ENCODE measurements at regions not wholly inside any gene's neighbourhood (a gene's known extent, or its start where the extent isn't known, plus 50 kb on each side); places are given as distances from the start of the nearest gene placed in this dataset.
A peak's percentile ranks its signal among the peaks of the same experiment; 100 is the strongest.

DNA sequence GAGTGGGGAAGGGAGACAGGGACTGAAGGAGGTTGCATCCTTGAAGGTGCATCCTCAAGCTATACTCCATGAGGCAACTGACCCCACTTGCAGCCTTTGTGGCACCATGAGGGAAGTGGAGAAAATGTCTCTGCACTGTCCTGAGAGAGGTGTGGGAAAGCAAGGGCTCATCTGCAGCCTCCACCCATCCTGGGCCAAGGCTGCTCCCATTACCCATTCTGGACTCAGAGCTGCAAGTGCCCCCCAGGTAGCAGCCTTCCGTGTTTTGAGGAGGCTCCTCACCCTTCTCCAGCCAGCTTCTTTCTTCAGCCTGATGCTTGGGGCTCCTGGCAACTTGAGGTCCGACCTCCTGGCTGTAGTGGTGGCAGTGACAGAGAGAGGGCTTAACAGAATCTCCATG lies 294.6 kb downstream of the CDH26 start:
- DNase-seq: no peak

DNA sequence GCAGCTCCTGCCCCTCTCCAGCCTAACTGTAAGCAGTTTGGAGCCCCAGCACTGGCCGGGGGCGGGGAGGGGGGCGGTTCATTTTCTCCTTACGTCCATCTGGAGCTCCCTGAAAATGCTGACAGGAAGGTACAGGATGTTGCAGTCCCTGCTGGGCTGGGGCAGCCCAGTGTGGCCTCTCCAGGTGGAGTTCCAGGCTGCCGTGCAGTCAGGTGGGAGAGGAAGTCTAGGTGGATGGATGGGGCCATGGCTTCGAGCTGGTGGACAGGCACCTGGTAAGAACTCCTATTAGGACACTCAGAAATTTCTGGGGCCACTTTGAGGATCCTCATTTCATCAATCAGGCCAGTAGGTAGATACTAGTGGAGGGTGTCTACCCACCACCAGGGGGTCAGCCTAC lies 295.2 kb downstream of the CDH26 start:
- DNase-seq: no peak

DNA sequence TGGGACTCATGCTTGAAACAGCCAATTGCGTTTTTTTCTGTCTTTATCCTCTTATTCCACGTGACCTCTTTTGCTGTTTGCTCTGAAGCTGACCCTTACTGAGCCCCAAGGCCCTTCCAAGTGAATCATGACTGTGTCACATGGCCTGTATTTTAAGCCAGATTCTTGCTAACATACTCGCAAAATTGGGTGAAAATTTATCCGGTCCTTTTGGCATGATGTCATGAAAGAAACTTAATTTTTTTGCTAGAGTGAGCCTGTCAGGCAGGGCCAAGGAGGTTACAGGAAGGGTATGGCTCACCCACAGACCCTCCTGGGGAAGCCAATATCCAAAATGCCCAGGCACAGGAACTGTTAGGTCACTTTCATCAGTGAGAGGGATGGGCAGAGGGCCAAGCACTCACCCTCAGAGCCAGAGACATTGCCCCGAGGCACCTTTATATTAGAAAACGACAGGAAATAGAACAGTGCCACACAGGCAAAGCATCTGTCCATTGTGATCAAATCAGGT lies 296.7 kb downstream of the CDH26 start:
- DNase-seq: no peak

DNA sequence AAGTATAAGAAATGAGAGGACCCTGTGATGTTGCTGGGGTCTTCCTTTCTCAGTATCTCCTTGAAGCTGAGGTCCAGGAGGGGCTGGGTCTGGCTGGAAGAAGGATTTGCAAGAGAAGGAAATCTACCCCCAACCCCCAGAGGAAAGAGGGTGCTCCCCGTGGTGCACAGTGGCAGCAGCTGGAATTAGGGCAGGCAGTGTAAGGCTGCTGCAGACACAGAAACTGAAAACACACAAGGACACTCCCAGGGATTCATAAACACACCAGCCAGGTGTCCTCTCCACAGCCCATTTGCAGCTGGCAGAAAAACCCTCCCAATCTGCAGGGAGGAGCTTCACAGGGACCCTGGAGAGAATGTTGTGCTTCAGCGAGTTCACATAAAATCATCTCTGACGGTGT lies 297.2 kb downstream of the CDH26 start:
- DNase-seq: no peak

DNA sequence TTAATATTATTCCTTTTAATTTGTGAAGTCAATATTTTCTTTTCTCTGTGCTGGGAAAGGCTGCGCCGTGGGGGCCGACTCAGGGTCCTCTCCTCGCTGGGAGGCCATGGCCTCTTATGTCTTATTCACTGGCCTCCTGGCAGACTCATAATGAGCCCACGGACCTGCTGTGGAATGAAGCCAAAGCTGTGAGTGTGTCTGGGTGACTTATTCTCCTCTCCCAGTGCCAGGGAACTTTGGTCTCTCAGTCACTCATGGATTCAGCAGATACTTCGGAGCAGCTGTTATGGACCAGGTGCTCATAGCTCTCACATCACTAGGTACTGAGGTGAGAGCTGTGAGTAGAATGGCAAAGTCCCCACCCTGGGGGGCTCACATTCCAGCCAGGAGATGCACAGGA lies 297.6 kb downstream of the CDH26 start:
- no peak for DNase-seq

DNA sequence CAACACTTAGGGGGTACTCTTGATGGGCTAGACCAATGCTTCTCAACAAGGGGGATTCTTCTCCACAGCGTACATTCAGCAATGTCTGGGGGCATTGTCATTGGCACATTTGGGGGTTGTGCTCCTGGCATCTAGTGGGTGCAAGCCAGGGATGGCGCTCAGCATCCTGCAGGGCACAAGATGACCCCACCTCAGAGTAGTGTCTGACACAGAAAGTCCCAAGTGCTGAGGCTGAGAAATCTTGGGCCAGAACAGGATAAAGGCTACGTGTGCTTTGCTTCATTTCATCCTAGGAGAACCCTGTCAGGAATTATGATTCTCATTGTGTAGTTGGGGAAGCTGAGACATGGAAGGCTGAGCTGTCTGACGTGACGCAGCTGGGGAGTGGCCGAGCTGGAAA lies 298.6 kb downstream of the CDH26 start:
- no peak for DNase-seq

DNA sequence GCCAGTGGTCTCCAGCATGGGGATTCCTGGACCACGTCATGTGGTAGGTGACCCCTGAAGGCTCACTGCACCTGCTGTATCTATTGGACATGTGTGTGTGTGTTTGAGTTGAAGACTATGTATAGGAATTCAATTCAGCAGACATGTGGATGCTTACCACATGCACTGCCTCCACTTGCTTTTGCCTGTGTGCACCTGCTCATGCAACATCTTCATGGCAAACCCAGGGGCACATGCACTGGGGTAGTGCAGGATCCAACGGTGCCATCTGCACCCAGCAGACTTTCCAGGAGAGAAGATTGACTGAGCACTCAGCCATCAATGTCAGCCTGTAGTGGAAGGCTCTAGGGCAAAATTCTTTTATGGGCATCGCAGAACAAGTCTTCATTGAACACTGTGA lies 299.4 kb downstream of the CDH26 start:
- no peak for DNase-seq

DNA sequence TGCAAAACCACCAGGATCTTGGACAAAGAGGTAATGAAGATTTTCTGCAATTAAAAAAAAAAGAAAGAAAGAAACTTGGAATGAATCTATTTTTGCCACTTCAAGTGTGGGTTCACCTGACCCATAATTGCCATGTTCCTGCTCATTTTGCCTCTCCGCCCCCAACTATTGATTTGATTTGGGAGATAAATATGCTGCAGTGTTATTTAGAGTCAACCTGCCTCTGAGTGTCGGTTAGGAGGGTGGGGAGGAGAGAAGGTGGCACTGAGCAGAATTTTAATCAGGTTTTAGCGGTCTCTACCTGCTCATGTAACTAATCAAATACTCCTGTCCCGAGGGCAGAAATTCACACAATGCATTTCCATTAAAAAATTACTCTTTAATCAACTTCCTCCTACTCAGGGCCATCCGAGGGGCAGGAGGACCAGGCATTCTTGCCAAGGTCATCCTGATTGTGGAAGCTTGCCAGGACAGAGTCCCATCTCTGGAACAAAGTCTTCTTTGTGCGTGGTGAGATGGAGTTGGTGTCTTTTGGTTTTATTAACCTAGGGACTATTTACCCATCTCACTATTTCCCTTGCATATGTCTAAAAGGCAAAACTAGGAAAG lies 300.1 kb downstream of the CDH26 start:
- no peak for DNase-seq

DNA sequence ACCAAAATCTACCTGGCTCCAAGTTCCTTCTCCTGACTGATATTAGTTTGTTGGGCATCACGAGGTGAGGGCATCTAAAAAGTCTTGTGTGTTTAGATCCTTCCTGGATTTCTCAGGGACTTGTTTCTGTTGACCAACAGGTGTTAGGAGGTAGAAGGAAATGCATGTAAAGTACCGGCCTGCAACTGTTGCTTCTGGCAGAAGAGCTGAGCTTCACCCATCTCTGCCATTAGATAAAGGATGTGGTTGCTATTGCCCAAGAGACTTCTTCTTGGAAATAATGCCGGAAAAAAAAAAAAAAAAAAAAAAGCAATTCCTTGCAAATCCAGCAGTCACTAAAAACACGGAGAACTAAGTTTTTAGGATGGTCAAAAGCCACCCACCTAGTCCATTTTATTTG lies 303.1 kb downstream of the CDH26 start:
- no peak for DNase-seq

DNA sequence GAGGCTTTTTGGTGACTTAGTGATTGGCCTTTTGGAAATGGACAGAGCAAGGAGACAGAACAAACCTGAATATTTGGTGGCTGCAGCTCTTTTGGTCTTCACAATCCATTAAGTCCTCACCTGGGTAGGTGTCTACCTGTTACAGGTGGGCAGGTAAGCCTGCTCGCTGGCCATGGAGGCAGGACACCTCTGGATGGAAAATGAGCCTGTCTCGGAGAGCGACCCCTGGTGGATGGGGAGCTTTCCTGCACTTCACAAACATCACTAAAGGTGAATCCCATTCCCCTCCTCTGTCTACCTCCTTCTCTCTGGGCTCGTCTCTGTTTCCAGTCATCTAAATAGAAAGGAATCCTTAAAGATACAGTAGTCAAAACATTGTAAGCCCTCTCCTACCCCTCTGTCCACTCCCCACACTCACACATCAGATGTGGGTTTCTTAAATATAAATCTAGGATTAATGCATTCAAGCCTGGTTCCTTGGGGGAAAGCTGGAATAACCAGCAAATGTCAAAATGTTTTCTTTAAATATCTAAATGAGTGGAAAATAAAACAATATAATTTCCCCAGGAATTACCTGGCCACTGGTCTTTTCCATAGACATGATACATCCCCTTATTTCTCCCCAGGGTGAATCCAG lies 304.9 kb downstream of the CDH26 start:
- peak in 1 of 2 experiments; percentile 27 for DNase-seq

DNA sequence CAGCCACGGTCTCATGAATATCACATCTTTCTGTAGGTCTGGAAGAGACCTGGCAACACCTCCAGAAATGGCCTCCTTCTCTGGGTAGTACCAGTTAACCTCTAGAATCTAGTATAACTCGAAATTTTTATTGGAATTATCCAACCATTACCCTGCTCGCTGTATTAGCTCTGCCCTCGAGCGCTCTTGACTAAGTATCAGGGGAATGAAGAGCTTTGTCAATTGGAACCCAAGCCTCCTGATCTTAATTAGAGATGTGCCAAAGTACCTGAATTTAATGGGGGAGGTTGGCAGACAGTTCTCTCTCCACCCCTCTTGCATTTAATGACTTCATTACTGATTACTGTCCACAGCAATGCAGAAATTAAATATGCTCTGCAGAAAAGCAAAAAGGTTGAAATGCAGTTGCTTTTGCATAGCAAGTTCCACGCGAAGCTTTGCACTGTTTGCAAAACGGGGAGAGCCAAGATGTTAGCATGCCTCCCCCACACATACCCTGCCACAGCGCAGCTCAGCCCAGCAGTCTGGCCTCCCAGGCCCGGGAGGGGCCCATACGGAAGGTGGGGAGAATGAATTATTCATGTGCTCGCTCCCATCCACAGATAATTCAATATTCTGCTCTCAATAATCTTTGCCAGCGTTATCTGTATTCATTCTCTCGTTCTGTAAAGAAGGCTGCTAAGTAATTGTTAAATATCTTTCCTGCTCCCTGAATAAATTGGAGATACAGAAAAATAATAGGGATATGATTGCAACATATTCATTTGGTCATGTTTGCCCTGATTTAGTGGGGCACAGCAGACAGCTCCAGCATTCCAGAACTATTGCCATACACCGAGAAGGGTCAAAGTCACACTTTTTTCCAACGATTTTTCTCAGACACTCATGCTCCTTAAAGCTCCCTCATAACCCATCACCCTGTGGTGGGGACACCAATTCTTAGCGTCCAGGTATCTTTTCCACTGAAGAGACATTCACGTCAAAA lies 305.8 kb downstream of the CDH26 start:
- no peak for DNase-seq

DNA sequence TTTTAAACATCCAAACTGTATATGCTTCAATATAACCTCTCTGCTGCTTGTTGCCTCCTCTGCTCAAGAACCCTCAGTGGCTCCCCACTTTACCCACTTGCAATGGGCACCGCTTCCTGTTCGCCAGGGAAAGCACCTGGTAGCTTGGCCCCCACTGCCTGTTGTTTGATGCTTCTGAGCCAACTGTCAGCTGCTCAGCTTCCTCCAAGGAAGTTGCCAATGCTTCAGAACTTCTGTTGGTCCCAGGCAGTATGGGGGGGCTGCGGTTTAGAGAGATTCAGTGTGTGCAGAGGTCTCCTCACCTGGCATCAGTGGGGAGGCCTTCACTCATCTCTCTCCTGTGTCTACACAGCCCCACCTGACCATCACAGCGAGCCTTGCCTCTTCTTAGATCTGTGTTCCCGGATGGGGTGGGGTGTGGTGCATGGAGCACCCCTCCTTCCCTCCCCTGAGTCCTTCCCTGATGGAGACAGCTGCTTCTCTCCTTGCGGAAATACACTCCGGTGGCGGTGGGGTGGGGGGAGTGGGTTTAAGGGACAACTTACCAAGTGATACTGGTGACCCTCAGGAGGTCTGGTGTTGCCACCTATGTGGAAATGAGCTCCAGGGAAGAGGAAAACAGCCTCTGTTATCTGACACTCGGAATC lies 308.1 kb downstream of the CDH26 start:
- no peak for DNase-seq

DNA sequence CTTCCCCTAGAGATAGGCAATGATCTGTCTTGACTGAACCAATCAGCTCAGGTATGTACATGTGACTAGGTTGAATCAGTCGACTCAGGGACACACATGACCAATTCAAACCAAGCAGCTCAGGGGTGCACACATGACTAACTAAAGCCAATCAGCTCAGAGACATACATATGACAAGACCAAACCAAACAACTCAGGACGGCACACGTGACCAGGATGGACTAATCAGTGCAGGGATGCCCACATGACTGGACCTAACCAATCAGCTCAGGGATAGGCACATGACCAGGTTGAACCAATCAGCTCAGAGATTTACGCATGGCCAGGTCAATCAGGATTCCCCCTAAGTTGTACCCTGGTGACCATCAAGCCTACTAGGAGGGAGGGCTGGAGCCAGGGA lies 310.3 kb downstream of the CDH26 start:
- no peak for DNase-seq

DNA sequence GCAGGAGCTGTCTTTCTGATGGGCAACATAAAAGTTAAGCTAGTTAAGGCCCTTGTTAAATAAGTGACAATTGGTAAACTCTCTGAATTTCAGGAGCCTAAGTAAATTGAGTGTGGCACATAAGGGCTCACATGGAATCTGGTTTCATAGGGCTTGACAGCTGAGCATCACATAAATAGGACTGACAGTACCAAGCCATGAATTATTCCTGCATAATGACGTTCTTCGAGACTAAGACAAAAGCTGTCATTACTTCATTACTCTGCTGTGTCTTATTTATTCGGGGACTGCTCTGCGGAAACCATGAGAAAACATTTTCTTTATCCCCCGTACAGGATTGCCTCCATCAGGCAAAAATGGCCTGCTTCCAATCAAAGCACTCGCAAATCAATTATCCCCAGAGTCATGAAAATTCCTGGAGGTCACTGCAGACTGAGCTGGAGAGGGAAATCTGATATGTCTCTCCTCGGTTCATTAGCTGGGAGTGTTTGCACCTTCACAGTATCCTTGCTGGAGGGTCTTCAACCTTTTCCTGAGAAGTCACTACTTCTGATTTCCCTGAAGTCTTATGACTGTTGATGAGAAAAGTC lies 311.4 kb downstream of the CDH26 start:
- DNase-seq: no peak

DNA sequence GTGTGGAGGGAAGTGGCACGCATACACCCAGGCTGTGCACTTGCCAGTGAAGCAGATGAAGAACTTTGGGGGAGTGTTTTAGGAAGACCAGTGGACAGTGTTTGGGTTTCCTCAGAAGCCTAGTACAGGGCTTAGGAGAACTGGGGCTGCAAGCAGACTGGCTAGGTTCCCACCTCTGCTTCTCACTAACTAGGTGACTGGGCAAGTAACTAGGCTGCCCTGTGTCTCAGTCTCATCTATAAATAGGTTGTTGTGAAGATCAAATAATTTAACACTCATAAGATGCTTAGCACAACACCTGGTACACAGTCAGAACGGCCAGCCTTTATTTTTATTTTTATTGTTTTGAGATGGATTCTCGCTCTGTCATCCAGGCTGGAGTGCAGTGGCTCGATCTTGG lies 312.1 kb downstream of the CDH26 start:
- no peak for DNase-seq

DNA sequence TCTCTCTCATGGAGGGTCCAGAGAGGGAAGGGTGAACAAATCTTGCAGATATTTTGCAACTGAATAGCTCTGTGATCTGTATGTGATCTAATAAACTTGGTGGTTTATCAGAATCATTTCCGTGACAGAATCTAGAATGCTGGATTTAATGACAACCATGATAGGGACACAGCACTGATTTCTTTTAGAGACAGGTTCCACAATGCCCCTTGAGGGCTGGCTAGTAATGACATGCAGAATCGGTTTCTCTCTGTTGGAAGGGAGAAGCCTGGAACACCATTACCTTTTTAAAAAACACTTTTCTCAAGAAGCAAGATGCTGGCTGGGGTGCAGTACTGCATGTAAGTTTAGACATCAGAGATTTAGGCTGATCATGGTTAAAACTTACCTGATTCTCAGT lies 313.4 kb downstream of the CDH26 start:
- peak in 1 of 2 experiments; percentile 3 for DNase-seq

DNA sequence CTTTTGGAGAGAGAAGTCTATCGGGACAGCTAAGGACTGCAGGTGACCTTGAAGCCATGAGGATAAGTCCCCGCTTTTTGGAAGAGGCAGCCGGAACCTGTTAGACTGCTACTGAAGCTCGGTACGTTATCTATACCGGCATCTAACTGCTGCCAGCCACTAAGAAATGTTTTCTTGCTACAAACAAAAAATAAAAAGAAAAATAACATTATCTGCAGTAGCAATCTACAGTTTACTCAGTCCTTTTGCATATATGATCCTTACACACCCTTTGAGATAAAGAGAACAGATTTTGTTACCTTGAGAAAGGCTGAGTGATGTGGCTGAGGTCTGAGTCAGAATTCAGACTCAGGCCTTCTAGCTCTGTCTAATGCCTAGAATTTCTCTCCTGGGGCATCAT lies 314.6 kb downstream of the CDH26 start:
- DNase-seq: no peak

DNA sequence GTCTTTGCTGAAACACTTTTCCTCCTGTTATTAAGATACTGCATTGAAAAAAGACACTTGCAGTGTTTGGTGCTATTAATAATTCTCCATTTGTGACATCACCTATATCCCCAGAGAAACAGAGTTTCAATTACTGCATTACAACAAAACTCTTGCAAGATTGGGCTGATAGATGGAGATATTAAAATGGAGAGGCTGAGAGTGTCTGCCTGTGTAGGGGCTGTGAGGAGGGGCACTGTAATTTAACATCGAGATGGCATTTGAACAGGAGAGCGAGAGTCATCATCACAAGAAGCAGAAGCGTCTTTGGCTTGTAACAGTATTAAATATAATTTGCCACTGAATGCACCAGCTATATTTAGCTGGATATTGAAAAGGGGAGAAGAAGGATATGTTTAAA lies 316.5 kb downstream of the CDH26 start:
- no peak for DNase-seq

DNA sequence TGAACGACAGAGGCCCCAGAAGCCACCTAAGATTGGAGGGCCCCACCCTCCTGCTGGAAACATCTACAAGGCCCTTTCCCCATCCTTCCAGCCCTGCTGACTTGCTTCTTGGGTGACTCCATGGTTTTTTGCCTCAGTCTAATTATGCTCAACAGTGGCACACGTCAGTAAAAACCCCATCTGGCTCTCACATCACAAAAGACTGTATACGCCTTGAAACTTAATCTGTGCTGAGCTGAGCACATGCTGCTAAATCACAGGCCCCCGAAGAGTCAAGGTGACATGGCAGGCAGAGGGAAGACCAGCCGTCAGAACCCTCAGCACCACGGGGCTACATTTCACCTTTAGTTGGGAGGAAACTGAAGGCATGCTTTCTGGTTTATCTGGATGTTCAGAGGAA lies 323.1 kb downstream of the CDH26 start:
- peak in 1 of 2 experiments; percentile 33 for DNase-seq

DNA sequence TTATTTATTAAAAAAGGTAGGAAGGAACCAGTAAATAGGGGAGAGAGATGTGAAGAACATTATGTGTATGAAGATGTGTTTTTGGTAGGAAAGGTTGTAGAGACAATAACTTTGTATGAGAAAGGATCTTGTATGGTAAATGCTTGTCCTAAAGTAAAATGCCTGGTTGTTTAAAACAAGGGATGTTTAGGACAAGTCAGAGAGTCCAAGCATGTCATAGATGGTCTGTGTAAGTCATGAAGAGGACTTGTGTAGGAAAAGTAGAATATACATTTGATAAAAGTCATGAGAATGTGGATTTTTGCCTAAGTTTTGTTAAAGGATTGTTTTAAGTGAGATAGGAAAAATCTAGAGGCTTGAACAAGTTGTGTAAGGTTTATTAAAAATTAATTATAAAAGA lies 325.1 kb downstream of the CDH26 start:
- no peak for DNase-seq

DNA sequence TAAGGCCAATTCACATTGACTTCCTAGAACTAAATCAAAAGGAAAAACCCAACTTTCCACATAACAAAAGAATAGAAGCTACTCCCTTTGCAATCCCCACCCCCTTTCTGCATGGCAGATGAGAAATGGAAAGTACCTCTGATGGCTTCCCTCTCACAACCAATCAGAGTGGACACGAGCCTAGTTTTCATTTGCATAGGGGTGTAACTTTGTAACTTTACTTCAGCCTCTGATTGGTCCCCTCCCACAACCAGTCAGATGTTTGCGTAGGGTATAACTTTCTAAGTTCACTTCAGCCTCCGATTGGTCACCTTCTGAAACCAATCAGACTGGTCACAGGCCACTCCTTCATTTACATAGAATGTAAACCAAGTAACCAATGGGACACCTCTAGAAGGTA lies 328.5 kb downstream of the CDH26 start:
- no peak for DNase-seq

DNA sequence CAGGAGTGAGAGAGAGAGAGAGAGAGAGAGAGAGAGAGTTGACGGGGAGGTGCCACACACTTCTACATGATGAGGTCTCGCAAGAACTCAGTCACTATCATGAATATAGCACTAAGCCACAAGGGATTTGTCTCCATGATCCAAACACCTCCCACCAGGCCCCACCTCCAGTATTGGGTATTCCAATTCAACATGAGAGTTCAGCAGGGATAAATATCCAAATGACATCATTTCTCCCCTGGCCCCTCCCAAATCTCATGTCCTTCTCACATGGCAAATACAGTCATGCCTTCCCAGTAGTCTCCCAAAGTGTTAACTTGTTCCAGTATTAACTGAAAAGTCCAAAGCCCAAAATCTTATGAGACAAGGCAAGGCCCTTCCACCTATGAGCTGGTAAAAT lies 330.7 kb downstream of the CDH26 start:
- no peak for DNase-seq

DNA sequence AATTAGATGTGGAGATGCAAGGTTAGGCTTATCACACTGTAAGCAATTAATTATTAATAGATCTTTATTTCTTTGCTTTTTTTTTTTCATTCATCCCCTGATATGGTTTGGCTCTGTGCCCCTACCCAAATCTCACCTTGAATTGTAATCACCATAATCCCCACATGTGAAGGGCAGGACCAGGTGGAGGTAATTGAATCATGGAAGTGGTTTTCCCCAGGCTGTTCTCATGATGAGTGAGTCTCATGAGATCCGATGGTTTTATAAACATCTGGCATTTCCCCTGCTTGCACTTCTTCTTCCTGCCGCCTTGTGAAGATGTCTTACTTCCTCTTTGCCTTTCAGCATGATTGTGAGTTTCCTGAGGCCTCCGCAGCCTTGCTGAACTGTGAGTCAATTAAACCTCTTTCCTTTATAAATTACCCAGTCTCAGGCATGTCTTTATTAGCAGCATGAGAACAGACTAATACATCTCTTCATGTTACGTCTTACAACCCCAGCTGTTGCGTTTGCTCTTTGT lies 333.8 kb downstream of the CDH26 start:
- no peak for DNase-seq
